WTC11 (cell line): ENCODE measurements at regions not wholly inside any gene's neighbourhood (a gene's known extent, or its start where the extent isn't known, plus 50 kb on each side); places are given as distances from the start of the nearest gene placed in this dataset.

Experiments used
- ATAC-seq: fragments of 200-7000 bp; cut with Tn5 transposase; 2 replicates; pipeline ENCODE4 v1.10.0; 2021; ENCODE audit warnings: mild to moderate bottlenecking, moderate library complexity
- CTCF ChIA-PET: fragments of 300-600 bp; sonication (Branson Sonifier 250); formaldehyde crosslinking; loops from one replicate; lab custom pipeline; 2021; ENCODE audit warnings: antibody characterized with exemption; lab: Charles Lee
- POLR2A ChIA-PET: fragments of 350-600 bp; sonication (Branson Sonifier 250); formaldehyde crosslinking; loops from one replicate; lab custom pipeline; 2021; ENCODE audit warnings: antibody characterized with exemption; lab: Charles Lee
- DNase-seq: peaks from one replicate; pipeline ENCODE4 v3.0.0; 2021; ENCODE audit warnings: low spot score
- H3K27ac Mint-ChIP-seq: 2 replicates; pipeline ENCODE4 v1.8.0; 2021; ENCODE audit warnings: mixed read lengths
- H3K27me3 Mint-ChIP-seq: 2 replicates; pipeline ENCODE4 v1.8.0; 2021; ENCODE audit warnings: low read depth, mild to moderate bottlenecking, moderate library complexity, mixed read lengths
- H3K36me3 Mint-ChIP-seq: 2 replicates; pipeline ENCODE4 v1.8.0; 2021; ENCODE audit warnings: mixed read lengths
- H3K4me1 Mint-ChIP-seq: 2 replicates; pipeline ENCODE4 v1.8.0; 2022; ENCODE audit warnings: mixed read lengths
- H3K4me3 Mint-ChIP-seq: 2 replicates; pipeline ENCODE4 v1.8.0; 2021; ENCODE audit warnings: mild to moderate bottlenecking, moderate library complexity, mixed read lengths
- H3K9me3 Mint-ChIP-seq: 2 replicates; pipeline ENCODE4 v1.8.0; 2021; ENCODE audit warnings: mixed read lengths
- AFF4 ChIP-seq: sonication (generic); formaldehyde crosslinking; IDR thresholded peaks from 2 replicates; pipeline ENCODE4 v1.8.1; 2023; ENCODE audit warnings: mild to moderate bottlenecking, missing genetic modification reagents, borderline replicate concordance
- CREM ChIP-seq: sonication (generic); formaldehyde crosslinking; IDR thresholded peaks from 2 replicates; pipeline ENCODE4 v1.8.1; 2022; ENCODE audit warnings: mild to moderate bottlenecking, missing genetic modification reagents, moderate library complexity
- ERG ChIP-seq: fragments of 250-450 bp; sonication (Bioruptor Pico); IDR thresholded peaks from 2 replicates; pipeline ENCODE4 v1.8.0; 2021; ENCODE audit warnings: mild to moderate bottlenecking
- ETV6 ChIP-seq: sonication (generic); formaldehyde crosslinking; IDR thresholded peaks from 2 replicates; pipeline ENCODE4 v1.8.1; 2022; ENCODE audit warnings: mild to moderate bottlenecking, missing genetic modification reagents
- FOXJ3 ChIP-seq: sonication (generic); formaldehyde crosslinking; IDR thresholded peaks from 2 replicates; pipeline ENCODE4 v1.9.0; 2021; ENCODE audit warnings: missing genetic modification reagents, mild to moderate bottlenecking, borderline replicate concordance
- GRHL2 ChIP-seq: fragments of 250-450 bp; sonication (Bioruptor Pico); IDR thresholded peaks from 2 replicates; pipeline ENCODE4 v1.8.0; 2022; ENCODE audit warnings: mild to moderate bottlenecking, moderate library complexity; ENCODE audit not compliant: insufficient replicate concordance, severe bottlenecking
- HMGA2 ChIP-seq: fragments of 250-450 bp; sonication (Bioruptor Pico); IDR thresholded peaks from 2 replicates; pipeline ENCODE4 v1.4.0; 2021; ENCODE audit warnings: mild to moderate bottlenecking, moderate library complexity
- IRF2 ChIP-seq: sonication (generic); formaldehyde crosslinking; IDR thresholded peaks from 2 replicates; pipeline ENCODE4 v1.8.0; 2022; ENCODE audit warnings: low read depth, missing genetic modification reagents, borderline replicate concordance
- JUN ChIP-seq: sonication (generic); formaldehyde crosslinking; IDR thresholded peaks from 2 replicates; pipeline ENCODE4 v1.8.0; 2023; ENCODE audit warnings: mild to moderate bottlenecking, missing genetic modification reagents
- KAT7 ChIP-seq: sonication (generic); formaldehyde crosslinking; IDR thresholded peaks from 2 replicates; pipeline ENCODE4 v1.8.1; 2023; ENCODE audit warnings: missing genetic modification reagents, mild to moderate bottlenecking, borderline replicate concordance
- NFATC4 ChIP-seq: fragments of 250-450 bp; sonication (Bioruptor Pico); IDR thresholded peaks from 2 replicates; pipeline ENCODE4 v1.9.0; 2021; ENCODE audit warnings: mild to moderate bottlenecking
- OVOL2 ChIP-seq: fragments of 250-450 bp; sonication (Bioruptor Pico); IDR thresholded peaks from 2 replicates; pipeline ENCODE4 v1.9.0; 2021; ENCODE audit warnings: mild to moderate bottlenecking, borderline replicate concordance
- PRDM15 ChIP-seq: sonication (generic); formaldehyde crosslinking; IDR thresholded peaks from 2 replicates; pipeline ENCODE4 v1.8.0; 2022; ENCODE audit warnings: missing genetic modification reagents
- PRRX2 ChIP-seq: fragments of 250-450 bp; sonication (Bioruptor Pico); IDR thresholded peaks from 2 replicates; pipeline ENCODE4 v1.8.0; 2021; ENCODE audit warnings: mild to moderate bottlenecking
- STAT6 ChIP-seq: sonication (generic); formaldehyde crosslinking; conservative IDR thresholded peaks from 2 replicates; pipeline ENCODE4 v1.8.1; 2023; ENCODE audit warnings: mild to moderate bottlenecking, low read depth, missing genetic modification reagents, moderate library complexity
- ZNF138 ChIP-seq: sonication (generic); formaldehyde crosslinking; conservative IDR thresholded peaks from 2 replicates; pipeline ENCODE4 v1.8.1; 2022; ENCODE audit warnings: mild to moderate bottlenecking, moderate library complexity, missing genetic modification reagents
- ZNF281 ChIP-seq: sonication (generic); formaldehyde crosslinking; IDR thresholded peaks from 2 replicates; pipeline ENCODE4 v1.8.0; 2023; ENCODE audit warnings: mild to moderate bottlenecking, missing genetic modification reagents
- ZNF532 ChIP-seq: fragments of 250-450 bp; sonication (Bioruptor Pico); IDR thresholded peaks from 2 replicates; pipeline ENCODE4 v1.9.0; 2021; ENCODE audit warnings: mild to moderate bottlenecking, borderline replicate concordance

GRCh38 chr17:51516924-51517323 lies 256.6 kb downstream of the UTP18 start (continued):
- TF ChIP-seq ZNF532 = no peak
- TF ChIP-seq OVOL2 (CRISPR knock-in tag) = no peak
- no peak for TF ChIP-seq ZNF138 (CRISPR knock-in tag)
- TF ChIP-seq STAT6 = no peak
- no peak for TF ChIP-seq JUN (CRISPR knock-in tag)
- TF ChIP-seq, all 79 proteins: peak for 0

- CTCF ChIA-PET = no interaction called here
- Mint-ChIP-seq H3K36me3 (0 out of 2 replicates have a peak, but pooled peaks cover 2% of the 10 kb centered on the region), H3K4me1 (no peaks in the 10 kb centered on the region), H3K4me3 (no peak overlapping the region), H3K9me3 (peaks cover 28% of the 10 kb centered on the region), H3K27ac (no peak overlapping the region), H3K27me3 (peaks cover 17% of the 10 kb centered on the region)
- POLR2A ChIA-PET = no interaction called here
- DNase-seq = no peak
- ATAC-seq = no peak
- TF ChIP-seq HMGA2 = no peak
- no peak for TF ChIP-seq FOXJ3
- no peak for TF ChIP-seq OVOL2 (CRISPR knock-in tag)
- no peak for TF ChIP-seq KAT7 (CRISPR knock-in tag)
- no peak for TF ChIP-seq NFATC4 (CRISPR knock-in tag)
- TF ChIP-seq ZNF281 = no peak
- TF ChIP-seq ERG (CRISPR knock-in tag) = no peak
- no peak for TF ChIP-seq IRF2
- TF ChIP-seq AFF4 (CRISPR knock-in tag) = no peak
- TF ChIP-seq CREM (CRISPR knock-in tag) = no peak
- TF ChIP-seq ETV6 = no peak
- no peak for TF ChIP-seq PRRX2 (CRISPR knock-in tag)
- TF ChIP-seq PRDM15 = no peak
- no peak for TF ChIP-seq GRHL2 (CRISPR knock-in tag)
These were observed 264.2 kb downstream of the UTP18 start for GRCh38 chr17:51524524-51524923.
